Keratinocyte (primary cell): ENCODE measurements at regions not wholly inside any gene's neighbourhood (a gene's known extent, or its start where the extent isn't known, plus 50 kb on each side); places are given as distances from the start of the nearest gene placed in this dataset.

Source experiments
- CTCF ChIP-seq, 3 experiments: IDR thresholded peaks in 1 of 3; conservative IDR thresholded peaks in 1 of 3; optimal IDR thresholded peaks in 1 of 3; 2 replicates in 2 of 3; 3 replicates in 1 of 3; pipeline versions ENCODE3 to v1.5.1; 2011; ENCODE audit warnings: low read length in 3 of 3, mild to moderate bottlenecking in 3 of 3, moderate library complexity in 2 of 3, control low read depth in 1 of 3, inconsistent platforms in 1 of 3; ENCODE audit not compliant: insufficient read depth in 2 of 3; ENCODE audit errors: extremely low read depth in 1 of 3
- EZH2 ChIP-seq: IDR thresholded peaks from one replicate; pipeline ENCODE4 v1.6.1; 2012; ENCODE audit warnings: inconsistent platforms, mild to moderate bottlenecking, low read length, moderate library complexity

GRCh38 chr2:150762571-150762970 is 275.1 kb upstream of the RND3 start:
- TF ChIP-seq CTCF (optimal IDR thresholded peaks at IDR 0.05 in 1 of 3, IDR thresholded peaks at IDR 0.05 in 1 of 3, conservative IDR thresholded peaks at IDR 0.05 in 1 of 3; ENCODE audit: extremely low read depth in 1 of 3, insufficient read depth in 2 of 3, low read length in 3 of 3) (no peak), EZH2 (no peak)
